ENCODE measurements at regions not wholly inside any gene's neighbourhood (a gene's known extent, or its start where the extent isn't known, plus 50 kb on each side); places are given as distances from the start of the nearest gene placed in this dataset.
"Not testable (repeated sequence)": the region's sequence is repeated elsewhere in the genome, so short reads cannot be mapped to it uniquely, and the experiment has no call there.

GRCh38 chr3:106125321-106125720 is 256.5 kb upstream of the CBLB start:
- DNase-seq: no peak

GRCh38 chr3:106126067-106126845 is 257.4 kb upstream of the CBLB start:
- DNase-seq: no peak

DNA sequence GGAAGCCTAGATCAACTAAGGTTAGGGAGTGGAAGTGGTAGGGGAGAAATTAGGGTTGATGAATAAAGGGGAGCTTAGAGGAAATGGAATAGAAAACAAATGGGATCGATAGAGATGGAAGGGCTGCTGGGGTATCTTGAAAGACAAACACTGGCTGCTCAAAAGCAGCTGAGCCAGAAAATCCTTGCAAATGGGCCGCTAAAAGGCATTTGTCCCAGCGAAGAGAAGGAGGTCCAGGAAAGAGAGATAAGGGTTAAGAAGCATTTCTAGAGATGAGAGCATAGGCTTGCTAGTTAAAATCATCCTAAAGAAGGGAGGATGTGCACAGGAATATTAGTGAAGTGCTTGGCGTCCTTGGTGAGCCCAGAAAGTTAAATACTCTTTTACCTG is 258.0 kb upstream of the CBLB start:
- DNase-seq: no peak

- DNase-seq: no peak
Observed at GRCh38 chr3:106129939-106130338, 261.1 kb upstream of the CBLB start.

GRCh38 chr3:106130384-106131198 is 261.8 kb upstream of the CBLB start:
- no peak for DNase-seq

- no peak for DNase-seq
Observed at GRCh38 chr3:106135451-106136160, 266.8 kb upstream of the CBLB start.

GRCh38 chr3:106139826-106140225 is 271.0 kb upstream of the CBLB start:
- no peak for DNase-seq

DNA sequence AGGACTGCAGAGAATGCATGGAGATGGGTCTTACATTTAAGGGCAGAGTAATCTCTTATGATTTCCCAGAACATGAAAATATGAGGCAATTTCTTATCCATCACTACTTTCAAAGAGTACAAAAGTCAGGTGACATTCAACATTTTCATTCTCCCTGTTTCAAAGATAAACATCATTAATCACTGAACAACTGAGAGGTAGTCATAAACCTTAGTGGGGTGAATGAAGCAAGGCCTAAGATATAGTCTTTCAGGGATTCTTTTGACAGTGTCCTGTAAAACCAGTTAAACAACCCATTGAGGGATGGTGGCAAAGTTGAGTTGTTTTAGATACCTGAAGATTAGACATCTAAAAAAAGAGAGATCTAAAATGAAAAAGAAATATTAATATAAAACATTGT is 271.6 kb upstream of the CBLB start:
- no peak for DNase-seq

- DNase-seq: no peak
Observed at GRCh38 chr3:106144030-106144429, 275.2 kb upstream of the CBLB start.

- not testable (repeated sequence) for DNase-seq
Observed at GRCh38 chr3:106148440-106149082, 279.7 kb upstream of the CBLB start.

DNA sequence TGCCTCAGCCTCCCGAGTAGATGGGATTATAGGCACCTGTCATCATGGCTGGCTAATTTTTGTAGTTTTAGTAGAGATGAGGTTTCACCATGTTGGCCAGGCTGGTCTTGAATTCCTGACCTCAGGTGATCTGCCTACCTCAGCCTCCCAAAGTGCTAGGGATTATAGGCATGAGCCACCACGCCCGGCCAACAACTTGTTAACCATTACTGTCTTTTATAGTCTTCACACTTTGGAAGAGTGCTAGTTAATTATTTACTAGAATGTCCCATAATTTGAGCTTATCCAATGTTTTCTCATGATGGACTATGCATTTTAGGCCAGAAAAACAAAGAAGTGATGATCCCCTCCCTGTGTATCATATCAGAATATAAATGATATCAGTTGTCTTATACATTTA is 288.6 kb upstream of the CBLB start:
- no peak for DNase-seq

GRCh38 chr3:106160396-106160795 is 291.6 kb upstream of the CBLB start:
- no peak for DNase-seq

- no peak for DNase-seq
Observed at GRCh38 chr3:106161246-106161645, 292.4 kb upstream of the CBLB start.

- DNase-seq: no peak
Observed at GRCh38 chr3:106167728-106168127, 298.9 kb upstream of the CBLB start.

GRCh38 chr3:106168962-106169750 is 300.3 kb upstream of the CBLB start:
- DNase-seq: no peak

- no peak for DNase-seq
Observed at GRCh38 chr3:106170636-106171035, 301.8 kb upstream of the CBLB start.

- no peak for DNase-seq
Observed at GRCh38 chr3:106172101-106172500, 303.3 kb upstream of the CBLB start.

DNA sequence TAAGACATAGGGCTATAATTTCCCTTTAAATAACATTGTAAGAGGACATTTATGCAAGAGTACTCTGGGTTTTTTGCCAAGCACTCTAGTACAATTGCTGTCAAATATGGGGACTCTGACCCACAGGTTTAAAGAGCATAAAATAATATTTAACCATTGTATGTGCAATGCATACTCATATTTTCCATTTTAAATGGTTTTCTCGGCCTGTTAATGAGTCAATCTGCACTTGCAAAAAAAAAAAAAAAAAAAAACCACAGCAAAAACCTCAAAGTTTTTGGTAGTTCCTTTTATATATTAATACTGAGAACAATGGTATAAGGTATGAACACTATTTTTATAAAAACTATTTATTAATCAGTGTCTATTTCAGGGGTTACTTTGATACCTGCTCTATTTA is 304.0 kb upstream of the CBLB start:
- DNase-seq: no peak

- DNase-seq: no peak
Observed at GRCh38 chr3:106175276-106175675, 306.5 kb upstream of the CBLB start.

DNA sequence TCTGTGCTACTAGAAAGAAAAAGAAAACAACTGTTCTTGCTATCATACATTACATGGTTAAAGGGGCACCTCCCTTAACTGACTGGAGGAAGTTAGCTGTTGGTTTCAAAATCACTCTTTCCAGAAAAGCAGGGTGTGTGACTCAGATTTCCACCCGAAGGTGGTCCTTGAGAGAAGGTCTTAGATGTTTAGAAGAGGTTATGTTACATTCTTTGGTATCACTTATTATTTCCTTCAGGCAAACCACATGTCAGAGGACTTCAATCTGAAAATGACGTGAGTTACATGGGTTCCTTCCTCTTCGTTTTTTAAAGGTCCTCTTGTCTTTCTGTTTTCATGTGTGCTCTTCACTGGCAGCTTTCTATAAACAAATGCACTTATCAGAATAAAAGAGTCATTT is 307.9 kb upstream of the CBLB start:
- no peak for DNase-seq

DNA sequence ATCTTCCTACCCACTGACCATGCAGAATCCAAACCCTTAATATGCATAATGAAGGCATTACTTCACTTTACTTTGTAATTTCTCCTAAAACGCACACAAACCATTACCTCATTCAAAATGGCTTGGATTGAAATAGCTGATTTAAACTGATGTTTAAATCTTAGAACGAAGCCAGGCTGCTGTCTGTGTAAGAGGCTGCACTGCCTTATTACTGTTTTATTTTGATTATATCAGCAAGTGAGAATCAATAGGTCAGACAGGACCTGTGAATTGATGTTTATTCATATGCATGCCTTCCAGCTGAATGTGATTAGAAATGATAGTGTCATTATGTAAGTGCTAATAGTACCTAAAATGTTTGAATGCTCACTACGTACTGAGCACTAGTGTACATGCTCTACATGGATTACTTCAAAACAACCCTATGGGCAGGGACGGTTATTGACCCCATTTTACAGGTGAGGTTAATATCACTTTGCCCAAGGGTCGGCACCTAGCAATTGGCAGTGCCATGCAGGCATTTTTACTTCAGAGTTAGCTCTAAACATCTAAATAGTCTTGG is 314.2 kb upstream of the CBLB start:
- no peak for DNase-seq

Measured in GOT3 (cell line).